Neural progenitor cell (in vitro differentiated cells): ENCODE measurements at regions not wholly inside any gene's neighbourhood (a gene's known extent, or its start where the extent isn't known, plus 50 kb on each side); places are given as distances from the start of the nearest gene placed in this dataset.

Experiments
- DNase-seq: peaks from one replicate; pipeline ENCODE4 v3.0.0-alpha.2; 2016; ENCODE audit warnings: low spot score
- H2AFZ ChIP-seq: fragments of 200-600 bp; sonication (generic); replicated peaks from 2 replicates; pipeline ENCODE4 v1.6.1; 2016; ENCODE audit warnings: antibody characterized with exemption
- H3F3A ChIP-seq: fragments of 200-600 bp; sonication (generic); 2 replicates; pipeline ENCODE4 v1.6.1; 2016; ENCODE audit warnings: antibody characterized with exemption, low read depth
- H3K27ac ChIP-seq: fragments of 200-600 bp; sonication (generic); 2 replicates; pipeline ENCODE4 v1.5.1; 2016; ENCODE audit warnings: mild to moderate bottlenecking
- H3K27me3 ChIP-seq: fragments of 200-600 bp; sonication (generic); 2 replicates; pipeline ENCODE4 v1.6.1; 2016; ENCODE audit warnings: mild to moderate bottlenecking, moderate library complexity
- H3K36me3 ChIP-seq: fragments of 200-600 bp; sonication (generic); 2 replicates; pipeline ENCODE4 v1.5.1; 2016
- H3K4me1 ChIP-seq: fragments of 200-600 bp; sonication (generic); 2 replicates; pipeline ENCODE4 v1.6.1; 2016; ENCODE audit warnings: mixed run types
- H3K4me2 ChIP-seq: fragments of 200-600 bp; sonication (generic); 2 replicates; pipeline ENCODE4 v1.6.1; 2016
- H3K4me3 ChIP-seq: fragments of 200-600 bp; sonication (generic); 2 replicates; pipeline ENCODE4 v1.5.1; 2016
- H3K79me2 ChIP-seq: fragments of 200-600 bp; sonication (generic); 2 replicates; pipeline ENCODE4 v1.6.1; 2016; ENCODE audit warnings: low read depth
- H3K9ac ChIP-seq: fragments of 200-600 bp; sonication (generic); 2 replicates; pipeline ENCODE4 v1.6.1; 2016
- H3K9me3 ChIP-seq: fragments of 200-600 bp; sonication (generic); 2 replicates; pipeline ENCODE4 v1.5.1; 2016; ENCODE audit warnings: low read depth
- H4K20me1 ChIP-seq: fragments of 200-600 bp; sonication (generic); 2 replicates; pipeline ENCODE4 v1.6.1; 2016; ENCODE audit warnings: low read depth
- H3K27ac Mint-ChIP-seq: 3 replicates; pipeline ENCODE4 v1.8.0; 2021; ENCODE audit warnings: mixed read lengths
- H3K27me3 Mint-ChIP-seq: 2 replicates; pipeline ENCODE4 v1.8.0; 2022; ENCODE audit warnings: low read depth, mild to moderate bottlenecking, inconsistent platforms, moderate library complexity, mixed read lengths; ENCODE audit not compliant: insufficient read depth
- H3K36me3 Mint-ChIP-seq: 3 replicates; pipeline ENCODE4 v1.8.0; 2021; ENCODE audit warnings: mixed read lengths
- H3K4me1 Mint-ChIP-seq: 3 replicates; pipeline ENCODE4 v1.8.0; 2021; ENCODE audit warnings: mixed read lengths
- H3K4me3 Mint-ChIP-seq: 3 replicates; pipeline ENCODE4 v1.8.0; 2021; ENCODE audit warnings: mild to moderate bottlenecking, moderate library complexity, mixed read lengths
- H3K9me3 Mint-ChIP-seq: 3 replicates; pipeline ENCODE4 v1.8.0; 2020; ENCODE audit warnings: mixed read lengths
- CTCF ChIP-seq: fragments of 200-600 bp; sonication (generic); IDR thresholded peaks from 2 replicates; pipeline ENCODE4 v1.5.1; 2017; ENCODE audit warnings: antibody characterized with exemption, mild to moderate bottlenecking
- EZH2 ChIP-seq: fragments of 200-600 bp; sonication (generic); IDR thresholded peaks from 2 replicates; pipeline ENCODE4 v1.6.1; 2017; ENCODE audit warnings: antibody characterized with exemption, mild to moderate bottlenecking, moderate library complexity
- EZH2phosphoT487 ChIP-seq: fragments of 200-600 bp; sonication (generic); IDR thresholded peaks from 2 replicates; pipeline ENCODE4 v1.6.1; 2017; ENCODE audit warnings: antibody characterized with exemption

GRCh38 chr17:72423286-72423589 is 302.4 kb downstream of the SOX9 start:
- H3K36me3 Mint-ChIP-seq, result peaks cover under 1% of the 10 kb centered on the region
- Histone ChIP-seq H3K27ac (no peak overlapping the region), H3K79me2 (no peaks in the 10 kb centered on the region), H3K9ac (no peak overlapping the region), H3K27me3 (no peaks in the 10 kb centered on the region), H4K20me1 (no peaks in the 10 kb centered on the region), H3K36me3 (no peaks in the 10 kb centered on the region), H2AFZ (no peak overlapping the region), H3K4me3 (no peak overlapping the region), H3K4me2 (no peak overlapping the region), H3K9me3 (peaks cover 4% of the 10 kb centered on the region), H3F3A (no peaks in the 10 kb centered on the region), H3K4me1 (peaks cover 4% of the 10 kb centered on the region)
- H3K27me3 Mint-ChIP-seq, result peaks cover 9% of the 10 kb centered on the region
- peaks cover 7% of the 10 kb centered on the region for H3K9me3 Mint-ChIP-seq
- TF ChIP-seq EZH2 (no peak), EZH2phosphoT487 (no peak), CTCF (no peak)
- no peak for DNase-seq
- no peak overlapping the region for H3K4me3 Mint-ChIP-seq
- no peak overlapping the region for H3K27ac Mint-ChIP-seq
- peaks cover 10% of the 10 kb centered on the region for H3K4me1 Mint-ChIP-seq

- H3K4me3 ChIP-seq, result no peak overlapping the region
- no peaks in the 10 kb centered on the region for H3K79me2 ChIP-seq
- Mint-ChIP-seq H3K4me1 (peaks cover 10% of the 10 kb centered on the region), H3K27ac (peak overlapping the region; percentile 53), H3K27me3 (peaks cover 9% of the 10 kb centered on the region), H3K36me3 (no peaks in the 10 kb centered on the region), H3K4me3 (no peak overlapping the region), H3K9me3 (peaks cover 5% of the 10 kb centered on the region)
- no peaks in the 10 kb centered on the region for H4K20me1 ChIP-seq
- no peak overlapping the region for H3K4me2 ChIP-seq
- no peak overlapping the region for H2AFZ ChIP-seq
- no peak overlapping the region for H3K27ac ChIP-seq
- TF ChIP-seq EZH2 (no peak), EZH2phosphoT487 (no peak), CTCF (no peak)
- no peak for DNase-seq
- H3K4me1 ChIP-seq, result peaks cover 4% of the 10 kb centered on the region
- H3K36me3 ChIP-seq, result no peaks in the 10 kb centered on the region
- no peak overlapping the region for H3K9ac ChIP-seq
- no peaks in the 10 kb centered on the region for H3K9me3 ChIP-seq
- no peaks in the 10 kb centered on the region for H3K27me3 ChIP-seq
- H3F3A ChIP-seq, result no peaks in the 10 kb centered on the region
Measured at GRCh38 chr17:72423718-72424117, 302.9 kb downstream of the SOX9 start.

GRCh38 chr17:72424505-72425117 is 303.8 kb downstream of the SOX9 start:
- Mint-ChIP-seq H3K4me3 (no peak overlapping the region), H3K36me3 (no peaks in the 10 kb centered on the region)

More at GRCh38 chr17:72424505-72425117, 303.8 kb downstream of the SOX9 start:
- no peaks in the 10 kb centered on the region for H4K20me1 ChIP-seq
- H3K27me3 Mint-ChIP-seq, result peaks cover 9% of the 10 kb centered on the region
- H3K4me3 ChIP-seq, result no peak overlapping the region
- no peak for DNase-seq
- peak overlapping the region; percentile 8 for H2AFZ ChIP-seq
- peaks cover 4% of the 10 kb centered on the region for H3K4me1 ChIP-seq
- H3K27me3 ChIP-seq, result no peaks in the 10 kb centered on the region
- H3K36me3 ChIP-seq, result no peaks in the 10 kb centered on the region
- H3K9me3 ChIP-seq, result no peaks in the 10 kb centered on the region
- peak overlapping the region; percentile 84 for H3K27ac Mint-ChIP-seq
- no peak overlapping the region for H3K9ac ChIP-seq
- H3K9me3 Mint-ChIP-seq, result no peaks in the 10 kb centered on the region
- H3K4me2 ChIP-seq, result no peak overlapping the region
- TF ChIP-seq EZH2phosphoT487 (no peak), CTCF (no peak), EZH2 (no peak)
- H3K79me2 ChIP-seq, result no peaks in the 10 kb centered on the region
- no peaks in the 10 kb centered on the region for H3F3A ChIP-seq
- peaks cover 10% of the 10 kb centered on the region for H3K4me1 Mint-ChIP-seq
- no peak overlapping the region for H3K27ac ChIP-seq
